Activated naive CD8-positive, alpha-beta T cell treated with anti-CD3 and anti-CD28 coated beads, Interleukin-2, amount 10 ng/mL, durations not matched to agents 7 days and 5 days (primary cell): ENCODE measurements at regions not wholly inside any gene's neighbourhood (a gene's known extent, or its start where the extent isn't known, plus 50 kb on each side); places are given as distances from the start of the nearest gene placed in this dataset.

Experiments
- ATAC-seq: fragments of 150-1000 bp; cut with Tn5 transposase; one replicate; pipeline ENCODE4 v1.10.0; 2021; ENCODE audit warnings: low read depth, moderate library complexity
- POLR2A ChIA-PET: fragments of 350-600 bp; sonication (Branson Sonifier 250); formaldehyde crosslinking; loops from one replicate; lab custom pipeline; 2021; ENCODE audit warnings: antibody characterized with exemption; lab: Charles Lee
- DNase-seq: peaks from one replicate; pipeline ENCODE4 v3.0.0; 2021
- H3K27ac Mint-ChIP-seq: one replicate; pipeline ENCODE4 v1.8.0; 2022; ENCODE audit warnings: mild to moderate bottlenecking, mixed read lengths
- H3K27me3 Mint-ChIP-seq: one replicate; pipeline ENCODE4 v1.8.0; 2022; ENCODE audit warnings: mild to moderate bottlenecking, moderate library complexity, mixed read lengths
- H3K36me3 Mint-ChIP-seq: one replicate; pipeline ENCODE4 v1.8.0; 2021; ENCODE audit warnings: mild to moderate bottlenecking, mixed read lengths
- H3K4me1 Mint-ChIP-seq: one replicate; pipeline ENCODE4 v1.8.0; 2021; ENCODE audit warnings: mixed read lengths
- H3K4me3 Mint-ChIP-seq: one replicate; pipeline ENCODE4 v1.8.0; 2022; ENCODE audit warnings: mild to moderate bottlenecking, moderate library complexity, mixed read lengths
- H3K9me3 Mint-ChIP-seq: one replicate; pipeline ENCODE4 v1.8.0; 2021; ENCODE audit warnings: mixed read lengths

GRCh38 chr2:207397917-207398655 is 131.7 kb upstream of the CREB1 start:
- no peak for ATAC-seq
- Mint-ChIP-seq H3K9me3 (no peaks in the 10 kb centered on the region), H3K4me3 (no peak overlapping the region), H3K4me1 (no peaks in the 10 kb centered on the region), H3K27ac (no peak overlapping the region), H3K36me3 (no peaks in the 10 kb centered on the region), H3K27me3 (peaks cover 2% of the 10 kb centered on the region)
- DNase-seq: no peak
- POLR2A ChIA-PET: no interaction called here

DNA sequence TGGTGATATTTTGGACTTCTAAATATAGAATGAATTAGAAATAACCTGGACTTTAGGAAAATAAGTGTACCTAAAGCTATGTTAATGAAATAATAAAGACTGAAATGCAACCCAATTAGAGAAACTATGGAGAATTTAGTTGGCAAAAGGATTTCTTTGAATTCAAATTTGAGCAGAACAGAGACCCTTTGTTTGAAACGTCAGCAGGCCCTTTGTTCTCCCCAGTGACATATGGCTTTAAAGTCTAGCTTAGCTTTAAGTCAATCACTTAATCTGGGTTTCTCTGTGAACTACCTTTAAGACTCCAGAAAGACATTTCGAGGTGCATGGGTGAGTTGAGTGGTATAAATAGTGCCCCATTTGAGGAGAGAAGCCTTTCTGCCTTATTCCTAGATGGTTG is 130.5 kb upstream of the CREB1 start:
- POLR2A ChIA-PET: no interaction called here

GRCh38 chr2:207401338-207401737 is 128.4 kb upstream of the CREB1 start:
- POLR2A ChIA-PET: no interaction called here
- Mint-ChIP-seq H3K9me3 (no peaks in the 10 kb centered on the region), H3K27ac (no peak overlapping the region), H3K36me3 (no peaks in the 10 kb centered on the region), H3K4me1 (no peaks in the 10 kb centered on the region), H3K4me3 (no peak overlapping the region), H3K27me3 (peaks cover 2% of the 10 kb centered on the region)
- ATAC-seq (no peak), DNase-seq (no peak)

More for the DNA sequence above, 130.5 kb upstream of the CREB1 start:
- Mint-ChIP-seq H3K4me1 (no peaks in the 10 kb centered on the region), H3K36me3 (no peaks in the 10 kb centered on the region), H3K9me3 (no peaks in the 10 kb centered on the region), H3K4me3 (no peak overlapping the region), H3K27me3 (peaks cover 2% of the 10 kb centered on the region), H3K27ac (no peak overlapping the region)
- no peak for DNase-seq
- no peak for ATAC-seq

DNA sequence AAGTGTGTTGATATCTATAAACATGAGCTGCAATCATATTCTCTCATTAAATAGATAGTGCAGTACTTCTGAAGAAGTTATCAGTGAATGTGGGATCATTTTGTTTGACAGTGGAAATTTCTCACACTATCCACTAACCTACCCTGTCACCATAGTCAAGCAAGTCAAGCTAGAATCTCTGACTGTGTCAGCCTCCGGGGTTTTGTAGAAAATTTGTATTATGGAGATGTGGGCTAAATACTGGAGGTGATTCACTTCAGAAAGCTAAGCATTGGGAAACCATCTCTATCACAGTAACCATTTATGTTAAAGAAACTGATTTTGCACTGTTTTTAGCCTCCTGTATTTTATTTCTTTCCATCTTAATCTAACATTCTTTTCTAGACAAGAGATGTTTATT is 126.6 kb upstream of the CREB1 start:
- no peak overlapping the region for H3K27ac Mint-ChIP-seq
- no peak for DNase-seq
- H3K27me3 Mint-ChIP-seq: no peaks in the 10 kb centered on the region
- H3K36me3 Mint-ChIP-seq: no peaks in the 10 kb centered on the region
- H3K9me3 Mint-ChIP-seq: no peaks in the 10 kb centered on the region
- POLR2A ChIA-PET: no interaction called here
- ATAC-seq: no peak
- no peaks in the 10 kb centered on the region for H3K4me1 Mint-ChIP-seq
- no peak overlapping the region for H3K4me3 Mint-ChIP-seq

- H3K27me3 Mint-ChIP-seq: no peaks in the 10 kb centered on the region
- POLR2A ChIA-PET: no interaction called here
- ATAC-seq (no peak), DNase-seq (no peak)
- no peak overlapping the region for H3K27ac Mint-ChIP-seq
- no peaks in the 10 kb centered on the region for H3K36me3 Mint-ChIP-seq
- no peaks in the 10 kb centered on the region for H3K4me1 Mint-ChIP-seq
- H3K9me3 Mint-ChIP-seq: no peaks in the 10 kb centered on the region
- H3K4me3 Mint-ChIP-seq: no peak overlapping the region
Observed at GRCh38 chr2:207403950-207404349, 125.8 kb upstream of the CREB1 start.

DNA sequence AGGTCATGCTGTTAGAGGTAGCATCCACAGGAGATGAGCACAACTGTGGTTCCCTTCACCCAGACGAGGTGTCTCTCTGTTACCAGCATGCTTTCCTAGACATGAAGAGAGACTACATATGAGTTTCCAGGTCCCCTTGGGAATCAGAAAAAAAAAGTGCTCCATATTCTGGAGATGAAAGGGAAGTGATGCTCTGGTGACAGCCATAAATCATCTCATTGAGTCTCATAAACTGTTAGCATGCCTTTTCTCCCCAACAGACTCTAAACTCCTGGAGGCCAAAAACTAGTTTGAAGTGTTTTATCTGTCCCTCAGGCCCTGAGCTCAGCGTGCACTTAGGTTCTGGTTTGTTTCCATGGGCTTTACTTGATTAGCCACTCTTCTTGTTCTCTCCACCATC is 124.6 kb upstream of the CREB1 start:
- no peaks in the 10 kb centered on the region for H3K4me1 Mint-ChIP-seq
- no peak overlapping the region for H3K27ac Mint-ChIP-seq
- POLR2A ChIA-PET: no interaction called here
- no peaks in the 10 kb centered on the region for H3K36me3 Mint-ChIP-seq
- ATAC-seq: no peak
- H3K9me3 Mint-ChIP-seq: no peaks in the 10 kb centered on the region
- no peak overlapping the region for H3K4me3 Mint-ChIP-seq
- DNase-seq: no peak
- peaks cover 7% of the 10 kb centered on the region for H3K27me3 Mint-ChIP-seq

DNA sequence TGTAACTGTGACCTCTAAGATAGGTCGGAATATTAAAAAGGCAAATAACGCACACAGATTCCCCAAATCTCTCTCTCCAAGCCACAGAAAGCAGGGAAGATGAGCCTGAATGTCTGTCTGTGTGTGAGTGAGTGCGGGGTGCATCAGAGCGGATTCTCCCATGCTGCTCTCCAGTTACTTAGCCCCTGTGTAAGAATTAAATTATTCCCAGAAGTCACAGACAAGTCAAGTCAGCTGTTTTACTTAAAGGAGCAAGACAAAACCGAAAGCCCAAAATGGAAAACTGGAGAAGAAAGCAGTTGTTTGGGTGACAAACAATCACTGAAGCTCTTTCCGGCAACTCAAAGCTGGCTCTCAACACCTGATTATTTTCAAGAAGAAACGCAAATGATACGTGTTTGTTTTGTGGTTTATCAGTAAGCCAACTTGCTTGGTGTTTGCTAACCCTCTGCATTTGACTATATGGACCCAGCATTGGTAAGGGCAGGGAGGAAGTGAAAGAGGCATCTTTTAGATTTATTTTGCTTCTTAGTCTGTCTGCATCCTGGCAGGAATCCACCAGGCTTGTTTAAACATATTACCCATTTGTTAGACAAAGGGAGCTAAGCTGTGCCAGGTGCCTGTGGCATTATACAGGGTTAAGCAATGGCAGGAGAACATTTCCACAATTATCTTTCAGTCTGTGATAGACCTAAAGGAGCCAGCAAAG is 121.5 kb upstream of the CREB1 start:
- no peaks in the 10 kb centered on the region for H3K9me3 Mint-ChIP-seq
- no peak overlapping the region for H3K4me3 Mint-ChIP-seq
- ATAC-seq (no peak), DNase-seq (no peak)
- H3K27me3 Mint-ChIP-seq: peaks cover 9% of the 10 kb centered on the region
- H3K4me1 Mint-ChIP-seq: no peaks in the 10 kb centered on the region
- no peak overlapping the region for H3K27ac Mint-ChIP-seq
- no peaks in the 10 kb centered on the region for H3K36me3 Mint-ChIP-seq
- POLR2A ChIA-PET: no interaction called here

DNA sequence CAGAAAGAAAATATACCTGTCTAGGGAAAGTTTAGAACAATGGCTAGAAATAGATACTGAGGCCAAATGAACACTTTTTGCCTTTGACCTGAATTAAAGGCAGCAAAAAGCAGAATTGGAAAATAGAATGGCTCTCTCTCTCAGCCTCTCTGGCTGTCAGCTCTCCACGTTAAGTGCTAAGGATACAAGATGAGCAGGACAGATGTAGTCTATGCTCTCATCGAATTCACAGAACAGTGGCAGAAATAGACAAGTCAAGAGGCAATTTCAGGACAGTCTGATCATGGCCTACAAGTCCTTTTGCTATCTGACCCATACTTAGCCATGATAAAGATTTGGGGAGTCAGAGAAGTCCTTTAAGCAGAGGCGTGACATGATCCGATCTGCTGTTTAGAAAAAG is 120.2 kb upstream of the CREB1 start:
- Mint-ChIP-seq H3K4me1 (no peaks in the 10 kb centered on the region), H3K27me3 (peaks cover 9% of the 10 kb centered on the region), H3K4me3 (no peak overlapping the region), H3K27ac (no peak overlapping the region), H3K36me3 (no peaks in the 10 kb centered on the region), H3K9me3 (no peaks in the 10 kb centered on the region)
- POLR2A ChIA-PET: no interaction called here
- no peak for ATAC-seq
- no peak for DNase-seq

DNA sequence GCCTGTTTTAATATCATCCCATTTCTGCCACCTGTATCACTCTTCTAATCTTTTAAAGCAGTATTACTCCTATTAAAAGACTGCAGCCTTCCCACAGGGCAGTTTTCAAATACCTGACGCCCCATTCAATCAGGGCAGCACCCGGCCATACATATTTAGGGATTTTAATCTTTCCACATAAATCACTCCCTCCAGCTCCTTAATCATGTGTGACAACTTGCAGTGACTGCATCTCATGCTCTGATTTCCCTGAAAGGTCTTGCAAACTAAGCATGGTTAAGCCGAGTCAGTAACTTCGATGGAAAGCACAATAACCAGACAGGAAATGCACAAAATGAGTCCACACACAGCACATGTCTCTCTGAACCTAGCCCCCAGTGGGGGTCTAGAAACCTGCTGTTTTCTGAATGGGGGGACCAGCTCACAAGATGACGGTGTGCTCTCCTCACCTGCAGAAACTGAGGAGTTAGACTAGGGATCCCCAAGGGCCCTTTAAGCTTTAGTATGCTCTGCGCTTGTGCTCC is 116.9 kb upstream of the CREB1 start:
- Mint-ChIP-seq H3K9me3 (no peaks in the 10 kb centered on the region), H3K4me3 (no peak overlapping the region), H3K4me1 (no peaks in the 10 kb centered on the region), H3K27me3 (peaks cover 19% of the 10 kb centered on the region), H3K27ac (no peak overlapping the region), H3K36me3 (no peaks in the 10 kb centered on the region)
- no peak for ATAC-seq
- POLR2A ChIA-PET: no interaction called here
- no peak for DNase-seq

DNA sequence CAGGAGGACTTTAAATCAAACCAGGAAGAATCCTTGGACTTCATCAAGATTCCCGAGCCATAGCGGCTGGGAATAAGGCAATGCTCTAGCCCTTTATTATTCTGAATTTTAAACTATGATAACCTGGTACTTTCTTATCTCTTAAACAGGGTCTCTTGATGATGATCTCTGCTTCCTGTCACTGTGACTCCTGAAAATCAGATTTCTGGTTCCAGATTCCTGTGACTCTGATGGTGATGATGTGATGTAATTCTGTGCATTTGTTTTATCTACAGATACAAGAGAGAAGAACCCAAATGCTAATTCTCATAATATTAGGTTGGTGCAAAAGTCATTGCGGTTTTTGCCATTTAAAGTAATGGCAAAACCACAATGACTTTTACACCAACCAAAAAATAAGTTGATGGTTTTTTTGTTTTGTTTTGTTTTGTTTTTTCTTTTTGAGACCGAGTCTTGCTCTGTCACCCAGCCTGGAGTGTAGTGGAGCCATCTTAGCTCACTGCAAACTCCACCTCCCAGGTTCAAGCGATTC is 116.3 kb upstream of the CREB1 start:
- DNase-seq (no peak), ATAC-seq (no peak)
- H3K36me3 Mint-ChIP-seq: no peaks in the 10 kb centered on the region
- no peaks in the 10 kb centered on the region for H3K9me3 Mint-ChIP-seq
- H3K4me3 Mint-ChIP-seq: no peak overlapping the region
- POLR2A ChIA-PET: no interaction called here
- no peak overlapping the region for H3K27ac Mint-ChIP-seq
- H3K27me3 Mint-ChIP-seq: peaks cover 19% of the 10 kb centered on the region
- H3K4me1 Mint-ChIP-seq: no peaks in the 10 kb centered on the region

DNA sequence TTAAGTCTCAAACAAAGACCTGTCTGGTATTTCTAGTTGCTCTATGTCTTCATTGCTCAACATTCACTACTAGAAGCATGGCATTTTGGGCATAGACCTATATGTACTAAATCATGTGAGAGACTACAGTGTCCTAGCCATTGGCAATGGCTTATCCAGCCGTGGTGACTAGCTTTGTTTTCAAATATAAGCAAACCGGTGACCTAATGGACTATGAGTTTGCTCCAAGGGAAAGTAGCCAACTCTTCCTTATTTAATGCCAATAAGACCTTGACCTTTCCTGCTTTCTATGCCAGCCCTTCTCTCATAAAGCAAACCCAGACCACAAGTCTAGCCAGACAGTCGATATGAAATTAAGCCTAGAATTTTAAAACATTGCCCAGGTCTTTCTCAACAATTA is 113.7 kb upstream of the CREB1 start:
- no peak for ATAC-seq
- no peak for DNase-seq
- no peak overlapping the region for H3K4me3 Mint-ChIP-seq
- H3K27ac Mint-ChIP-seq: no peak overlapping the region
- H3K27me3 Mint-ChIP-seq: peaks cover 12% of the 10 kb centered on the region
- H3K36me3 Mint-ChIP-seq: no peaks in the 10 kb centered on the region
- no peaks in the 10 kb centered on the region for H3K9me3 Mint-ChIP-seq
- POLR2A ChIA-PET: no interaction called here
- no peaks in the 10 kb centered on the region for H3K4me1 Mint-ChIP-seq

- H3K4me3 Mint-ChIP-seq: no peak overlapping the region
- H3K27ac Mint-ChIP-seq: no peak overlapping the region
- DNase-seq (no peak), ATAC-seq (no peak)
- POLR2A ChIA-PET: no interaction called here
- H3K4me1 Mint-ChIP-seq: no peaks in the 10 kb centered on the region
- no peaks in the 10 kb centered on the region for H3K36me3 Mint-ChIP-seq
- H3K27me3 Mint-ChIP-seq: peaks cover 15% of the 10 kb centered on the region
- H3K9me3 Mint-ChIP-seq: peaks cover under 1% of the 10 kb centered on the region
Observed at GRCh38 chr2:207416900-207417299, 112.9 kb upstream of the CREB1 start.

- Mint-ChIP-seq H3K36me3 (no peaks in the 10 kb centered on the region), H3K9me3 (peaks cover 1% of the 10 kb centered on the region), H3K4me1 (no peaks in the 10 kb centered on the region), H3K4me3 (no peak overlapping the region), H3K27ac (no peak overlapping the region), H3K27me3 (peaks cover 16% of the 10 kb centered on the region)
- POLR2A ChIA-PET: no interaction called here
- ATAC-seq: no peak
- DNase-seq: no peak
Observed at GRCh38 chr2:207417301-207417718, 112.5 kb upstream of the CREB1 start.

GRCh38 chr2:207418419-207418818 is 111.3 kb upstream of the CREB1 start:
- Mint-ChIP-seq H3K27me3 (peaks cover 18% of the 10 kb centered on the region), H3K36me3 (peaks cover 3% of the 10 kb centered on the region), H3K4me1 (peaks cover 3% of the 10 kb centered on the region), H3K9me3 (peaks cover 8% of the 10 kb centered on the region), H3K4me3 (no peak overlapping the region), H3K27ac (no peak overlapping the region)
- DNase-seq (no peak), ATAC-seq (no peak)
- POLR2A ChIA-PET: no interaction called here
